NCI-H146 treated with DMSO at 0.1 percent for 48 hours (cell line): ENCODE measurements at regions not wholly inside any gene's neighbourhood (a gene's known extent, or its start where the extent isn't known, plus 50 kb on each side); places are given as distances from the start of the nearest gene placed in this dataset.
"Not testable (repeated sequence)": the region's sequence is repeated elsewhere in the genome, so short reads cannot be mapped to it uniquely, and the experiment has no call there.

Source experiments
- DNase-seq: peaks from one replicate; lab custom pipeline; 2025; ENCODE audit not compliant: unreplicated experiment; lab: John Stamatoyannopoulos, UW

DNA sequence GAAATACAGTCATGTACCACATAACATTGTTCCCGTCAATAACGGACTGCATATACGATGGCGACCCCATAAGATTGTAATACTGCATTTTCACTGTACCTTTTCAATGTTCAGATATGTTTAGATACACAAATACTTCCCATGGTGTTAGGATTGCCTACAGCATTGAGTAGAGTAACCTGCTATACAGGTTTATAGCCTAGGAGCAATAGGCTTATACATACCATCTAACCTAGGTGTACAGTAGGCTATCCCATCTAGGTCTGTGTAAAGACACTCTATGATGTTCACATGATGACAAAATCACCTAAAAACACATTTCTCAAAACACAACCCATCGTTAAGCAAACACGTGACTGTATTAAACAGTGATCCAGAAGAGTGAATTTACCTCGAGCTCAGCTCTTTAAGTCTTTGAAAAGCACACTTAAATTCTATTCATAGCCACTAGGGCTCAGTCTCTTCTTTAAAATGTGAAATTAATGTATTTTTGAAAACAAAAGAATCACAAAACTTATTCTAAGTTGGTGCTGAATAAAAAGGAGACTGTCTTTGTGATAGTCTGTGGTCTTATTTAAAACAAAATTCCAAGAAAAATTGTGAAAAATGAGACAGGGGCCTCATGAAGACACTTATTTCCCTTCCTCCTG, 239.1 kb upstream of the ARID2 start:
- no peak for DNase-seq

DNA sequence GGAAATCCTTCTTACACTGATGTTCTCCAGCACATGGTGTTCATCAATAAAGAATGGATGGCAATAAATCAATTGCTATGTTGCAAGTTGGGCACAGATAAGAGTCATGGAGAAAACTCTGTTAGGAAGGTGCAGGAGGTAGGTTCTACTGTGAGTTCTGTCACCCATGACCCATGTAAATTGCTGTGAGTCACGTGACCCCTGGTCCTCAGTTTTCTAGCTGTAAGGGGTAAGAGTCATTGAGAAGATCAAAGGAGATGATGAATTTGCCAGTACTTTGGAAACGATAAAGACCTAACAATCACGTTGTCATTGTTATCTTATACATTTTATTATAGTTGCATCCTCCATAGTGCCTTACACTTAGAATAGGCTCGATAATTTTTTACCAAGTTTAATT, 235.2 kb upstream of the ARID2 start:
- no peak for DNase-seq

DNA sequence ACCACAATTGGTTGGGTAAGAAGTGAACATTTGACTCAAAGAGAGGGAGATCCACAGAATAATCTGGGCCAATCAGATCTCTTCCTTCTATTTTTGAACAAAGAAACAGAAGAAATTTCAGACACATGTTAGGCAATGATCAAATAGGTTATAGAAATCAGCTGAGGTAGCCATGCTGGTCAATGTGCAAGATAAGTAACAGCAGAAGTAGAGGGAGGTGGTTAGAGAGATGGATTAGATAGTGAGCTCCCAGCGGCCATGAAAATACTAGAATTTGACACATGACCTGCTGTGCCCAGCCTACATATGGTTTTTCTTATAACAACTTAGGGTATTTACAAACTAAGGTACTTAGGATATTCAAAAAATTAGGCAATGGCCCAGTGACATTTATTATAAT, 230.9 kb upstream of the ARID2 start:
- no peak for DNase-seq

- DNase-seq, result no peak
Observed at GRCh38 chr12:45502481-45503128, 226.9 kb upstream of the ARID2 start.

DNA sequence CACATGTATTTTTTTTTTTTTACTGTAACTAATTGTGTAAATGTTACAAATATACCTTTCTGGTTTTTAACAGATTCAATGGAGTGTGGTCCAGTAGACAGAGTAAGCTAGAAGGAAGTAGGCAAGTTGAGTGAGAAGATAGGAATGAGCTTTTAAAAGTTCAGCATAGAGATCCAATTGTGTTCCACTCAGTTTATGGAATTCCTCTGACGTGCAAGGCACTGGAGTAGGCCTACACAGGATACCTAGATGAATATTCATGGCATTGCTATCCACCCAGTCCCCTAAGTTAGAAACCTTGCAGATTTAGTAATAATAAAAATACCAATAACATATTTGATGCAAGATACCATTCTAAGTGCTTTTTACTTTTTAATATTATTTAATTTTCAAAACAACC, 225.6 kb upstream of the ARID2 start:
- DNase-seq, result no peak

- no peak for DNase-seq
Observed at GRCh38 chr12:45504316-45505010, 225.0 kb upstream of the ARID2 start.

DNA sequence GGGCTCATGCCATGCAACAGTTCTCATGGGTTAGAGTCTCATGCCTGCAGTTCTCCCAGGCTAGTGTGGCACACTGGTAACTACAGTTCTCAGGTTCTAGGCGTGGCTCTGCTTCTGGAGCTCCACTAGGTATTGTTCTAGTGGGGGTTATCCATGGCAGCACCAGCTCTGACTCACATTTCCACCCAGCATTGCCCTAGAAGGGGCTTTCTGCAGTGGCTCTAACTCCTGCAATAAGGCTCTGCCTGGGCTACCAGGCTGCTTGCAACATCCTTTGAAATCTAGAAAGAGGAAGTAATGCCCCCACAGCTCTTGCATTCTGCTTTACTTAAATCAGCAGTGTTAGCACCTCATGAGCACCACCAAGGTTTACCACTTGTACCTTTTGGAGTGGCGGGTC, 220.3 kb upstream of the ARID2 start:
- DNase-seq, result no peak

- no peak for DNase-seq
Observed at GRCh38 chr12:45509621-45510020, 219.9 kb upstream of the ARID2 start.

GRCh38 chr12:45517381-45517780, 212.1 kb upstream of the ARID2 start:
- no peak for DNase-seq

DNA sequence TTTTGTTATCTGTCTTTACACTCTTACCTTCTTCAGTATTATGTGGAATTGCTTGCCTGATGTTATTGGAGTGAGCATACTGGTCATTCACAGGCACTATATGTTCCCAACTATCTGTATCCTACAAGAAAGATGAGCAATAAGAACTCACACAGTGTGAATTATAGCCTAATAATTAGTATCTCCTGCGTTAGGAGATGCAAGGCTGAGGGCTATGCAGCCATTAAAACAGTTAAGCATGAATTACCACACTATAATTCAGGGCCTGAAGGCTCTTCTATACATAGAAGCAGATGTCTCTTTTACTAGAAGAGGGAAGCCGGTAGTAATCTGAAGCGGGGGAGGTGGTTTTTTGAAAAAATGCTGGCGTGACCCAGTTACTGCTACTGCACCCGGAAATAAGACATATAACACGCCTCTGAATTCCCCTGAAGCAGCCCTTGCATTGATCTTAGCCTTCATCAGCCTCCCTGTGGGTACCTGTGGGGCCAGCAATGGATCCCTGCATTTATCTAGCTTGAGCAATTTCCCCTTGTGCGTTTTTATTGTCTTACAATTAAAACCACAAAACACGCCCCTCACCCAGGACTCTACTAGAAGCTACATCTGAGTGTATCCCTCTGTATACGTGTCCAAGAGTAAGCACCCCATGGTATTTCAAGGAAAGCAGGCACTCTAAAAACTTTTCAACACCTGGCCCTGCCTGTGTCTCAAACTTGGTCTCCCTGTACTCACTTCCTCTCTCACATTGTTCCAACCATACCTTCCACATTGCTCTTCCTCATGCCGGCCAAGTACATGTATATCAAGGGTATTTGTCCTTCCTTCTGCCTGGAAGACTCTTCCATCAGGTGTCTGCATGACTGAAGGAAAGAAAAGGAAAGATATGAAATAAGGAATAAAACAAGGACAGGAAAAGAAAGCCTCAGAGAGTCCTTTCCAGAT, 210.9 kb upstream of the ARID2 start:
- no peak for DNase-seq

DNA sequence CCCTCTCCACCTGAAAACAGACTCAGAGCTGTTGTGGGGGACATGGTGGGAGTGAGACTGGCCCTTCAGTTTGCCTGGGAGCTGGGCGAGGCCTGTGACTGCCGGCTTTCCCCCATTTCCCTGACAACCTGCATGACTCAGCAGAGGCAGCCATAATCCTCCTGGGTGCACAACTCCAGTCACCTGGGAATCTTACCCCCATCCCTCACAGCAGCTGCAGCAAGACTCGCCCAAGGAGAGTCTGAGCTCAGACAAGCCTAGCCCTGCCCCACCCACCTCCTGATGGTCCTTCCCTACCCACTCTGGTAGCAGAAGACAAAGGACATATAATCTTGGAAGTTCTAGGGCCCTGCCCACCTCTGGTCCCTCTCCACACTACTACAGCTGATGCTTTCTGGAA, 207.3 kb upstream of the ARID2 start:
- DNase-seq, result no peak

GRCh38 chr12:45526823-45527222, 202.7 kb upstream of the ARID2 start:
- DNase-seq, result not testable (repeated sequence)

GRCh38 chr12:45532113-45532512, 197.4 kb upstream of the ARID2 start:
- no peak for DNase-seq

DNA sequence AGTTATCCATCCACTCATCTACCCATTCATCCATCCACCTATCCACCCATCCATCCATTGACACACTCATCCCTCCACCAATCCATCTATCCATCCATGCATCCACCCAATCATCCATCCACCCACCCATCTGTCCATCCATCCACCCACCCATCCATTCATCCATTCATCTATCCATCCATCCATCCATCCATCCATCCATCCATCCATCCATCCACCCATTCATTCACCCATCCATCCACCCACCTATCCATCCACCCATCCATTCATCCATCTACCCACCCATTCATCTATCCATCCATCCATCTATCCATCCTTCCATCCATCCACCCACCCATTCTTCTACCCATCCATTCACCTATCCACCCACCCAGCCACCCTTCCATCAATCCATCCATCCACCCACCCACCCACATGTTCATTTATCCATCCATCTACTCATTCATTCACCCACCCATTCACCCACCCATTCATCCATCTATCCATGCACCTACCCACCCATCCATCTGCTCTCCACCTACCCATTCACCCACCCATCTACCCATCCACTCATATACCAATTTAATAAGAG, 193.8 kb upstream of the ARID2 start:
- DNase-seq, result no peak

GRCh38 chr12:45536284-45536683, 193.2 kb upstream of the ARID2 start:
- DNase-seq, result no peak

- no peak for DNase-seq
Observed at GRCh38 chr12:45540661-45541341, 188.7 kb upstream of the ARID2 start.

DNA sequence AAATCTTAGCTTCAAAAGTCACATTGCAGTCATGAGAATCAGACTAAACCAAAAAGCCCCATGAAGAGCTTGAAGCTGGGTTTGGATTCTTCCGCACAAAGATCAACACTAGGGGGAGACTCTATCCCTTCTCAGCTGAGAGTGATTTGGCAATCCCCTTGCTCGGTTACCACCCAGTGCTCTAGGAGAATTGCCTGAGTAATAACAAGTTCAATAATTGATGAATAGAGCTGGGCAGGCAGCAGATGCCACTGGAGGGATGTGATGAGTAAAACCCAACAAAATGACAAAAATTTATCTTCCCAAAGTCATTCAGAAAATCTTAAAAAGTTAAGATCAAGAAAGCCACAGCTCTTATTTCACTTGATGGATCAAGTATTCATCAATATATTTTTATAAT, 185.6 kb upstream of the ARID2 start:
- DNase-seq, result peak; percentile 50

- DNase-seq, result no peak
Observed at GRCh38 chr12:45546545-45546944, 183.0 kb upstream of the ARID2 start.

- no peak for DNase-seq
Observed at GRCh38 chr12:45547132-45547531, 182.4 kb upstream of the ARID2 start.

GRCh38 chr12:45547822-45548221, 181.7 kb upstream of the ARID2 start:
- DNase-seq, result no peak
